ENCODE measurements at regions not wholly inside any gene's neighbourhood (a gene's known extent, or its start where the extent isn't known, plus 50 kb on each side); places are given as distances from the start of the nearest gene placed in this dataset.

DNA sequence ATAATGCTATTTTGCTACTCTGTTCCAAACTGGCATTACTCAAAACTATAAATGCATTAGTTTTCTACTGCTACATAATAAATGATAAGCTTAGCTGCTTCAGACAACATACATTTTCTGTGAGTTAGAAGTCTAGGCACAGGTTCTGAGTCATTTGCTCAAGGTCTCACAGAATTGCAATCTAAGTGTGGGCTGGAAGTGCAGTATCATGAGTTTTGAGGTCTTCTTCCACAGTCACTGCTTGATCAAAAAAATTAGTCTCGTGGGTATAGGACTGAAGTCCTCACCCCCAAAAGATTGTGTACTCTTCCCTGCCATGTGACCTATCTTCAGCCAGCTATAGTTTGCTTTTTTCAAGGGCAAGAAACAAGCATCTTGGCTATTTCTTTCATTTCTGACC lies 676.9 kb downstream of the ADCYAP1 start:
- Histone ChIP-seq H3K27ac (ENCODE audit: low read depth, low read length) (no peak overlapping the region), H4K20me1 (ENCODE audit: insufficient read depth) (no peaks in the 10 kb centered on the region), H3K4me2 (ENCODE audit: low read length) (no peak overlapping the region), H3K4me3 (replicated peaks in 1 of 2; ENCODE audit: low read depth in 1 of 2, low read length in 2 of 2) (no peak overlapping the region), H3K9ac (ENCODE audit: low read length) (no peak overlapping the region), H2AFZ (ENCODE audit: low read depth, low read length, poor library complexity, severe bottlenecking) (no peak overlapping the region), H3K4me1 (ENCODE audit: control insufficient read depth in 1 of 2, insufficient read depth in 2 of 2, low read length in 2 of 2) (no peaks in the 10 kb centered on the region), H3K9me3 (ENCODE audit: control insufficient read depth in 1 of 2, insufficient read depth in 1 of 2, low read depth in 1 of 2, low read length in 2 of 2) (no peaks in the 10 kb centered on the region), H3K79me2 (ENCODE audit: insufficient read depth, low read length) (no peaks in the 10 kb centered on the region), H3K9me2 (ENCODE audit: insufficient read depth) (no peaks in the 10 kb centered on the region), H3K36me3 (ENCODE audit: control insufficient read depth in 1 of 2, insufficient read depth in 2 of 2, low read length in 2 of 2) (no peaks in the 10 kb centered on the region), H3K27me3 (ENCODE audit: insufficient read depth, low read length) (0 out of 2 replicates have a peak, but pooled peaks cover 11% of the 10 kb centered on the region)
- ChIA-PET CTCF (no interaction called here), POLR2A (no interaction called here), RAD21 (ENCODE audit: low non-redundant PET in 1 of 2, low total read pairs in 2 of 2, uncharacterized antibody in 2 of 2, unreplicated experiment in 2 of 2) (no interaction called here)
- ATAC-seq (no peak), DNase-seq (ENCODE audit: low read depth, low spot score) (no peak)
- intact Hi-C loops (cut with micrococcal nuclease) = loop anchor here (10.0 kb wide), 2 partner anchors 503 to 717 kb away; no protein-coding TSS in a partner anchor
- no TSS peak for BruUV-seq (replicated peaks)
- TF ChIP-seq ATF3 (IDR thresholded peaks at IDR 0.05) (no peak), TCF7L2 (IDR thresholded peaks at IDR 0.05; ENCODE audit: borderline replicate concordance, extremely low read depth, insufficient read depth, insufficient read length) (no peak), ZNF274 (IDR thresholded peaks at IDR 0.05; ENCODE audit: low read depth, low read length) (no peak), CBX3 (IDR thresholded peaks at IDR 0.05; ENCODE audit: low read depth) (no peak), POLR2AphosphoS5 (IDR thresholded peaks at IDR 0.05; ENCODE audit: low read depth, low read length) (no peak), ZFX (IDR thresholded peaks at IDR 0.05) (no peak)
- TF ChIP-seq, protein P1, sequence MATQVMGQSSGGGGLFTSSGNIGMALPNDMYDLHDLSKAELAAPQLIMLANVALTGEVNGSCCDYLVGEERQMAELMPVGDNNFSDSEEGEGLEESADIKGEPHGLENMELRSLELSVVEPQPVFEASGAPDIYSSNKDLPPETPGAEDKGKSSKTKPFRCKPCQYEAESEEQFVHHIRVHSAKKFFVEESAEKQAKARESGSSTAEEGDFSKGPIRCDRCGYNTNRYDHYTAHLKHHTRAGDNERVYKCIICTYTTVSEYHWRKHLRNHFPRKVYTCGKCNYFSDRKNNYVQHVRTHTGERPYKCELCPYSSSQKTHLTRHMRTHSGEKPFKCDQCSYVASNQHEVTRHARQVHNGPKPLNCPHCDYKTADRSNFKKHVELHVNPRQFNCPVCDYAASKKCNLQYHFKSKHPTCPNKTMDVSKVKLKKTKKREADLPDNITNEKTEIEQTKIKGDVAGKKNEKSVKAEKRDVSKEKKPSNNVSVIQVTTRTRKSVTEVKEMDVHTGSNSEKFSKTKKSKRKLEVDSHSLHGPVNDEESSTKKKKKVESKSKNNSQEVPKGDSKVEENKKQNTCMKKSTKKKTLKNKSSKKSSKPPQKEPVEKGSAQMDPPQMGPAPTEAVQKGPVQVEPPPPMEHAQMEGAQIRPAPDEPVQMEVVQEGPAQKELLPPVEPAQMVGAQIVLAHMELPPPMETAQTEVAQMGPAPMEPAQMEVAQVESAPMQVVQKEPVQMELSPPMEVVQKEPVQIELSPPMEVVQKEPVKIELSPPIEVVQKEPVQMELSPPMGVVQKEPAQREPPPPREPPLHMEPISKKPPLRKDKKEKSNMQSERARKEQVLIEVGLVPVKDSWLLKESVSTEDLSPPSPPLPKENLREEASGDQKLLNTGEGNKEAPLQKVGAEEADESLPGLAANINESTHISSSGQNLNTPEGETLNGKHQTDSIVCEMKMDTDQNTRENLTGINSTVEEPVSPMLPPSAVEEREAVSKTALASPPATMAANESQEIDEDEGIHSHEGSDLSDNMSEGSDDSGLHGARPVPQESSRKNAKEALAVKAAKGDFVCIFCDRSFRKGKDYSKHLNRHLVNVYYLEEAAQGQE (IDR thresholded peaks at IDR 0.05; ENCODE audit: low read depth) = no peak
